ENCODE measurements at regions not wholly inside any gene's neighbourhood (a gene's known extent, or its start where the extent isn't known, plus 50 kb on each side); places are given as distances from the start of the nearest gene placed in this dataset.

GRCh38 chr3:96678325-96678724 lies 136.1 kb upstream of the EPHA6 start:
- Mint-ChIP-seq H3K4me3 (no peak overlapping the region), H3K36me3 (peaks cover 4% of the 10 kb centered on the region), H3K27ac (no peak overlapping the region), H3K4me1 (no peaks in the 10 kb centered on the region), H3K9me3 (peaks cover 18% of the 10 kb centered on the region)
- ATAC-seq: no peak
- DNase-seq (ENCODE audit: low spot score in 2 of 2): no peak

- Mint-ChIP-seq H3K4me1 (no peaks in the 10 kb centered on the region), H3K36me3 (no peaks in the 10 kb centered on the region), H3K27ac (no peak overlapping the region), H3K9me3 (peaks cover 32% of the 10 kb centered on the region), H3K4me3 (no peak overlapping the region)
- ATAC-seq (no peak), DNase-seq (ENCODE audit: low spot score in 2 of 2) (no peak)
These were observed 113.8 kb upstream of the EPHA6 start for GRCh38 chr3:96700322-96701315.

GRCh38 chr3:96705895-96706294 lies 108.5 kb upstream of the EPHA6 start:
- Mint-ChIP-seq H3K27ac (no peak overlapping the region), H3K4me3 (no peak overlapping the region), H3K9me3 (peaks cover 11% of the 10 kb centered on the region), H3K4me1 (no peaks in the 10 kb centered on the region), H3K36me3 (no peaks in the 10 kb centered on the region)
- ATAC-seq: no peak
- no peak for DNase-seq (ENCODE audit: low spot score in 2 of 2)

GRCh38 chr3:96706509-96706908 lies 107.9 kb upstream of the EPHA6 start:
- ATAC-seq (no peak), DNase-seq (ENCODE audit: low spot score in 2 of 2) (no peak)
- H3K4me3 Mint-ChIP-seq: no peak overlapping the region
- H3K36me3 Mint-ChIP-seq: no peaks in the 10 kb centered on the region
- H3K9me3 Mint-ChIP-seq: peaks cover 11% of the 10 kb centered on the region
- H3K27ac Mint-ChIP-seq: no peak overlapping the region
- H3K4me1 Mint-ChIP-seq: no peaks in the 10 kb centered on the region

- Mint-ChIP-seq H3K4me3 (no peak overlapping the region), H3K36me3 (no peaks in the 10 kb centered on the region), H3K4me1 (no peaks in the 10 kb centered on the region), H3K9me3 (peaks cover 14% of the 10 kb centered on the region), H3K27ac (no peak overlapping the region)
- DNase-seq (ENCODE audit: low spot score in 2 of 2): no peak
- ATAC-seq: no peak
These were observed 102.6 kb upstream of the EPHA6 start for GRCh38 chr3:96711816-96712215.

GRCh38 chr3:96712792-96713191 lies 101.6 kb upstream of the EPHA6 start:
- ATAC-seq (no peak), DNase-seq (ENCODE audit: low spot score in 2 of 2) (no peak)
- H3K9me3 Mint-ChIP-seq: peaks cover 14% of the 10 kb centered on the region
- H3K36me3 Mint-ChIP-seq: no peaks in the 10 kb centered on the region
- no peak overlapping the region for H3K4me3 Mint-ChIP-seq
- H3K4me1 Mint-ChIP-seq: no peaks in the 10 kb centered on the region
- H3K27ac Mint-ChIP-seq: no peak overlapping the region

- H3K36me3 Mint-ChIP-seq: no peaks in the 10 kb centered on the region
- H3K4me1 Mint-ChIP-seq: no peaks in the 10 kb centered on the region
- peaks cover 11% of the 10 kb centered on the region for H3K9me3 Mint-ChIP-seq
- H3K27ac Mint-ChIP-seq: no peak overlapping the region
- ATAC-seq: no peak
- DNase-seq (ENCODE audit: low spot score in 2 of 2): no peak
- H3K4me3 Mint-ChIP-seq: no peak overlapping the region
These were observed 94.5 kb upstream of the EPHA6 start for GRCh38 chr3:96719921-96720320.

GRCh38 chr3:96731031-96731430 lies 83.4 kb upstream of the EPHA6 start:
- Mint-ChIP-seq H3K36me3 (no peaks in the 10 kb centered on the region), H3K4me3 (no peak overlapping the region), H3K9me3 (peaks cover 9% of the 10 kb centered on the region), H3K27ac (no peak overlapping the region), H3K4me1 (no peaks in the 10 kb centered on the region)
- DNase-seq (ENCODE audit: low spot score in 2 of 2) (no peak), ATAC-seq (no peak)

GRCh38 chr3:96734273-96735009 lies 80.0 kb upstream of the EPHA6 start:
- DNase-seq (ENCODE audit: low spot score in 2 of 2) (no peak), ATAC-seq (no peak)
- H3K4me3 Mint-ChIP-seq: no peak overlapping the region
- no peak overlapping the region for H3K27ac Mint-ChIP-seq
- no peaks in the 10 kb centered on the region for H3K4me1 Mint-ChIP-seq
- no peaks in the 10 kb centered on the region for H3K36me3 Mint-ChIP-seq
- H3K9me3 Mint-ChIP-seq: peaks cover 12% of the 10 kb centered on the region

GRCh38 chr3:96748139-96748538 lies 66.3 kb upstream of the EPHA6 start:
- DNase-seq (ENCODE audit: low spot score in 2 of 2): no peak
- H3K27ac Mint-ChIP-seq: no peak overlapping the region
- H3K9me3 Mint-ChIP-seq: peaks cover 12% of the 10 kb centered on the region
- no peaks in the 10 kb centered on the region for H3K4me1 Mint-ChIP-seq
- H3K36me3 Mint-ChIP-seq: no peaks in the 10 kb centered on the region
- ATAC-seq: no peak
- no peak overlapping the region for H3K4me3 Mint-ChIP-seq

- ATAC-seq: peak; percentile 43
- H3K4me3 Mint-ChIP-seq: no peak overlapping the region
- H3K9me3 Mint-ChIP-seq: peaks cover 14% of the 10 kb centered on the region
- no peak for DNase-seq (ENCODE audit: low spot score in 2 of 2)
- H3K36me3 Mint-ChIP-seq: no peaks in the 10 kb centered on the region
- no peak overlapping the region for H3K27ac Mint-ChIP-seq
- H3K4me1 Mint-ChIP-seq: no peaks in the 10 kb centered on the region
These were observed 64.2 kb upstream of the EPHA6 start for GRCh38 chr3:96750094-96750767.

GRCh38 chr3:96753124-96753523 lies 61.3 kb upstream of the EPHA6 start:
- DNase-seq (ENCODE audit: low spot score in 2 of 2) (no peak), ATAC-seq (no peak)
- Mint-ChIP-seq H3K9me3 (peaks cover 16% of the 10 kb centered on the region), H3K4me3 (no peak overlapping the region), H3K36me3 (no peaks in the 10 kb centered on the region), H3K27ac (no peak overlapping the region), H3K4me1 (no peaks in the 10 kb centered on the region)

- H3K4me1 Mint-ChIP-seq: no peaks in the 10 kb centered on the region
- no peaks in the 10 kb centered on the region for H3K36me3 Mint-ChIP-seq
- H3K27ac Mint-ChIP-seq: no peak overlapping the region
- no peak overlapping the region for H3K4me3 Mint-ChIP-seq
- DNase-seq (ENCODE audit: low spot score in 2 of 2): no peak
- no peak for ATAC-seq
- H3K9me3 Mint-ChIP-seq: peaks cover 16% of the 10 kb centered on the region
These were observed 60.3 kb upstream of the EPHA6 start for GRCh38 chr3:96754128-96754527.

- H3K4me1 Mint-ChIP-seq: no peaks in the 10 kb centered on the region
- ATAC-seq: no peak
- H3K27ac Mint-ChIP-seq: no peak overlapping the region
- no peak overlapping the region for H3K4me3 Mint-ChIP-seq
- no peaks in the 10 kb centered on the region for H3K36me3 Mint-ChIP-seq
- DNase-seq (ENCODE audit: low spot score in 2 of 2): no peak
- H3K9me3 Mint-ChIP-seq: peaks cover 16% of the 10 kb centered on the region
These were observed 58.9 kb upstream of the EPHA6 start for GRCh38 chr3:96755519-96755918.

- no peaks in the 10 kb centered on the region for H3K36me3 Mint-ChIP-seq
- H3K9me3 Mint-ChIP-seq: peaks cover 15% of the 10 kb centered on the region
- H3K4me3 Mint-ChIP-seq: no peak overlapping the region
- no peaks in the 10 kb centered on the region for H3K4me1 Mint-ChIP-seq
- DNase-seq (ENCODE audit: low spot score in 2 of 2) (no peak), ATAC-seq (no peak)
- H3K27ac Mint-ChIP-seq: no peak overlapping the region
These were observed 57.9 kb upstream of the EPHA6 start for GRCh38 chr3:96756516-96756915.
